IPS DF 4.7 (cell line): ENCODE measurements at regions not wholly inside any gene's neighbourhood (a gene's known extent, or its start where the extent isn't known, plus 50 kb on each side); places are given as distances from the start of the nearest gene placed in this dataset.
A peak's percentile ranks its signal among the peaks of the same experiment; 100 is the strongest.
"Not testable (repeated sequence)": the region's sequence is repeated elsewhere in the genome, so short reads cannot be mapped to it uniquely, and the experiment has no call there.

Experiments used
- DNase-seq: peaks from one replicate; pipeline ENCODE4 v3.0.0-alpha.2; 2013; ENCODE audit warnings: low spot score; ENCODE audit errors: extremely low read depth

GRCh38 chr2:85969367-85969766, 80.6 kb upstream of the ST3GAL5 start:
- DNase-seq, result not testable (repeated sequence)

DNA sequence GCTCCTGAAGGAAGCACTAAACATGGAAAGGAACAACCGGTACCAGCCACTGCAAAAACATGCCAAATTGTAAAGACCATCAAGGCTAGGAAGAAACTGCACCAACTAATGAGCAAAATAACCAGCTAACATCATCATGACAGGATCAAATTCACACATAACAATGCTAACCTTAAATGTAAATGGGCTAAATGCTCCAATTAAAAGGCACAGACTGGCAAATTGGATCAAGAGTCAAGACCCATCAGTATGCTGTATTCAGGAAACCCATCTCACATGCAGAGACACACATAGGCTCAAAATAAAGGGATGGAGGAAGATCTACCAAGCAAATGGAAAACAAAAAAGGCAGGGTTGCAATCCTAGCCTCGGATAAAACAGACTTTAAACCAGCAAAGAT, 77.0 kb upstream of the ST3GAL5 start:
- not testable (repeated sequence) for DNase-seq

DNA sequence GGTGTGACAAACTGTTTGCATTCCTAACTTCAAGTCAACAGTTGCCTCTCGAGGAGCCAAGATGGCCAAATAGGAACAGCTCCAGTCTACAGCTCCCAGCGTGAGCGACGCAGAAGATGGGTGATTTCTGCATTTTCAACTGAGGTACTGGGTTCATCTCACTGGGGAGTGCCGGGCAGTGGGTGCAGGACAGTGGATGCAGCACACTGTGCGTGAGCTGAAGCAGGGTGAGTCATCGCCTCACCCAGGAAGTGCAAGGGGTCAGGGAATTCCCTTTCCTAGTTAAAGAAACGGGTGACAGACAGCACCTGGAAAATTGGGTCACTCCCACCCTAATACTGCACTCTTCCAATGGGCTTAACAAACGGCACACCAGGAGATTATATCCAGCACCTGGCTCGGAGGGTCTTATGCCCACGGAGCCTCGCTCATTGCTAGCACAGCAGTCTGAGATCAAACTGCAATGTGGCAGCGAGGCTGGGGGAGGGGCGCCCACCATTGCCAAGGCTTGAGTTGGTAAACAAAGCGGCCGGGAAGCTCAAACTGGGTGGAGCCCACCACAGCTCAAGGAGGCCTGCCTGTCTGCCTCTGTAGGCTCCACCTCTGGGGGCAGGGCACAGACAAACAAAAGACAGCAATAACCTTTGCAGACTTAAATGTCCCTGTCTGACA, 75.1 kb upstream of the ST3GAL5 start:
- DNase-seq, result not testable (repeated sequence)

DNA sequence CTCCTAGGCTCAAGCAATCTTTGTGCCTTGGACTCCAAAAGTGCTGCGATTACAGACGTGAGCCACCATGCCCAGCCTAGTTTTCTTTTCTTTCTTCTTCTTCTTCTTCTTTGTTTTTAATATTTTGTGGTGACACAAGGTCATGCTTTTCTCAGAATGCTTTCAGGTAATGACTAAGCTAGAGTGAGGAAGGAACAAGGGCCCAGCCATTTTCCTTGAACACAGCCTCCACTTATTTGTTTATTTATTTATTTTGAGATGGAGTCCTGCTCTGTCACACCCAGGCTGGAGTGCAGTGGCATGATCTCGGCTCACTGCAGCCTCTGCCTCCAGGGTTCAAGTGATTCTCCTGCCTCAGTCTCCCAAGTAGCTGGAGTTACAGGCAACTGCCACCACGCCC, 74.3 kb upstream of the ST3GAL5 start:
- DNase-seq, result no peak

- no peak for DNase-seq
Observed at GRCh38 chr2:85961754-85962153, 73.0 kb upstream of the ST3GAL5 start.

- DNase-seq, result no peak
Observed at GRCh38 chr2:85961053-85961452, 72.3 kb upstream of the ST3GAL5 start.

GRCh38 chr2:85959826-85960225, 71.0 kb upstream of the ST3GAL5 start:
- DNase-seq, result no peak

- DNase-seq, result no peak
Observed at GRCh38 chr2:85959185-85959584, 70.4 kb upstream of the ST3GAL5 start.

- no peak for DNase-seq
Observed at GRCh38 chr2:85958731-85959130, 69.9 kb upstream of the ST3GAL5 start.

GRCh38 chr2:85957256-85957655, 68.5 kb upstream of the ST3GAL5 start:
- DNase-seq, result no peak

- peak; percentile 16 for DNase-seq
Observed at GRCh38 chr2:85956646-85957039, 67.9 kb upstream of the ST3GAL5 start.

GRCh38 chr2:85954590-85955458, 66.0 kb upstream of the ST3GAL5 start:
- DNase-seq, result no peak

DNA sequence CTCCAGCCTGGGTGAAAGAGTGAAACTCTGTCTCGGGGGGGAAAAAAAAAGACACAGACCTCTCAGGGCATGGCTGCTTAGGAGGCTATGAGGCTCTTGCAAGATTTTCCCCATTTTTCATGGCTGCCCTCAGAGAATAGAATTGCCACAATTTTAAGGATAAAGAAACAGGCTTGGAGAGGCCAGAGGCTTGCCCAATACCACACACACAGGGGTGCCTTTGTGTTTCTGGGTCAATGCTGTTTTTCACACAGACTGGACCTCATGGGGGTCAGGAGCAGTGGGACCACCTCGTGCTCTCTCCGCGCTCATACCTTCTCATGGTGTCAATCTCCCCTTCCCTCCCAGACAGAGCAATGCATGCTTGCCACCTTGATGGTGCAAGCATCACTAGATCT, 65.4 kb upstream of the ST3GAL5 start:
- no peak for DNase-seq

GRCh38 chr2:85953476-85953875, 64.7 kb upstream of the ST3GAL5 start:
- no peak for DNase-seq

- no peak for DNase-seq
Observed at GRCh38 chr2:85952196-85952734, 63.5 kb upstream of the ST3GAL5 start.

GRCh38 chr2:85951351-85952067, 62.7 kb upstream of the ST3GAL5 start:
- DNase-seq, result no peak

- DNase-seq, result no peak
Observed at GRCh38 chr2:85950743-85951142, 62.0 kb upstream of the ST3GAL5 start.

DNA sequence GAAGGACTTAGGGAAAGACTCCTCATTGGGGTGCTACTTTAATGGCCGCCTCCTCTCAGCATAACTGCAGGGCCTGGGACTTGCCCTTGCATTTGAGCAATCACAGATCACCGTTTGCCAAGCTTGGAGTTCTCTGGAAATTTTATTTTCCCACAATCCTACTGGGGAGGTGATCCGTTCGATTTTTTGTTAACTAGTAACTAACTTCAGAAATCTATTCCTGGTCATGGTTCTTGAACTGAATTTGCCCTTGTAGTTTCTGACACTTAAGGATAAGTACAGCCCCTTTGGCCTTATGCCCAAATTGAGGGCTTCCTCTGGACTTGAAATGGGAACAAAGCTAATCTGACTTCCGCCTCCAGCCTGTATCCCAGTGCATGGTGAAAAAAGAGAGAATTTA, 60.5 kb upstream of the ST3GAL5 start:
- DNase-seq, result no peak

- no peak for DNase-seq
Observed at GRCh38 chr2:85947593-85947992, 58.8 kb upstream of the ST3GAL5 start.

DNA sequence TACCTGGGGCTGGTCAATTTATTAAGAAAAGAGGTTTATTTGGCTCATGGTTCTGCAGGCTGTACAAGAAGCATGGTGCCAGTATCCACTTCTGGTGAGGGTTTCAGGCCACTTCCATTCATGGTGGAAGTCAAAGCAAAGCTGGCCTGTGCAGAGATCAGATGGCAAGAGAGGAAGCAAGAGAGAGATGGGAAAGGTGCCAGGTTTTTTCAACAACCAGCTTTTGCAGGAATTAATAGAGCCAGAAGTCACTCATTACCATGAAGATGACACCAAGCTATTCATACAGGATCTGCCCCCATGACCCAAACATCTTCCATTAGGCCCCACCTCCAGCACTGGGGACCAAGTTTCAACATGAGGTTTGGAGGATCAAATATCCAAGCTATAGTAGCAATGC, 56.8 kb upstream of the ST3GAL5 start:
- DNase-seq, result no peak

DNA sequence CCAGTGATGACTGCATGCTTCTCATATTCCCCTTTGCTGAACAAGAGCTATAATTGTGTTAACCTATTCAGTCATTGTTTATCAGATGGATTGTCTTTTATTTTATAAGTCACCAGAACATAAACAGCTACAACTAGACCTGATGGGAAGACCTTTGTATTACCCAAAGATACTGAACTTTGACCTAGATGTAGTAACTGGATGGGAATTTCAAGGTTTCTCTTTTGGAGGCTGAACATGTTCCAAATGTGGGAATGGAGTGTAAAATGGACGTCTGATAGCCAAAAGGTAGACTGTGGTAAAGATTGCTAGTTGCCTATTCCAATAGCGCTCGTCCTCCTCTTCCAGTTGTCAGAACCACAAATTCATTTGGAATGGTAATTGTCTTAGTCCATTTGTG, 56.4 kb upstream of the ST3GAL5 start:
- DNase-seq, result no peak
